ENCODE measurements at regions not wholly inside any gene's neighbourhood (a gene's known extent, or its start where the extent isn't known, plus 50 kb on each side); places are given as distances from the start of the nearest gene placed in this dataset.

DNA sequence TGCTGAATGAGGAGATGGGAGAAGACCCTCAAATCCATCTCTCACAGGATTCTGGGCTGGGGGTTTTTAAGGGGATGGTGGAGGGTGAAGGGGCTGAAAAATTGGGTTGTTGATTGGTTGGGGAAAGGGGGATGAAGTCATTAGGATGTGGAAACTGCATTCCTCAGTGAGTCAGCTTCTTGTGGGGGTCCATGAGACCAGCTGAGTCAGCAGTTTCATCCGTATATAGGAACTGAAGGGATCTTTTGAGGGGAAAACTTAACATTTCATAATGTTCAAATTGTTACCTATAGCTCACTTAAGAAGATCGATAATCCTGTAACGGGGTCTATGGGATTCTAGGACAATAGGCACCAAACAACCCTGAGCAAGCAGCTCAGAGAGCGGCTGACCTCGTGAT is 213.4 kb downstream of the CBLN1 start:
- DNase-seq (ENCODE audit: insufficient read length, low spot score) (no peak), FAIRE-seq (no peak)
- no peak for TF ChIP-seq PAX5 (IDR thresholded peaks at IDR 0.05; ENCODE audit: insufficient read depth, low read length, severe bottlenecking)
- TF ChIP-seq POLR2A (IDR thresholded peaks at IDR 0.05; ENCODE audit: low read depth, low read length): no peak
- TF ChIP-seq SPI1 (IDR thresholded peaks at IDR 0.05; ENCODE audit: low read depth, low read length): no peak
- no peak for TF ChIP-seq POU2F2 (IDR thresholded peaks at IDR 0.05; ENCODE audit: low read depth, low read length)
- TF ChIP-seq POLR2AphosphoS5 (IDR thresholded peaks at IDR 0.05; ENCODE audit: low read depth, low read length): no peak
- no peak for TF ChIP-seq TAF1 (IDR thresholded peaks at IDR 0.05; ENCODE audit: low read depth, low read length)

DNA sequence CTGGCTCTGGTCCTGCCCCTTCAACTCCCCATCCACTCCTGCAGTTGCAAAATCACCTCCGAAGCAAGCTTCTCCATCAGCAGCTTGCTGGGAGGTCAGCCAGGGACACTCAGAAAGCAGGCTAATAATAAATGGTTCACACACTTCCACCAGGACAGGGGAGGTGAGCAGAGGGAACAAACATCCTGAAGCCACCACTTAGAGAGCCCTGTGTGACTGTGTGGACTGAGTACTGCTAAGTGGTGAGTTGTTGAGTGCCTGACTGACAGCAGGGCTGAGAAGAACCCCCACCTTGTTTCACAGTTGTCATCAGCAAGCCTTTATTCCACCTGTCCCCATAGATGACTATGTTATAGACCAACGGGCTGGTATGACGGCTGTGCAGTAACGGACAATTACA is 213.9 kb downstream of the CBLN1 start:
- TF ChIP-seq SPI1 (IDR thresholded peaks at IDR 0.05; ENCODE audit: low read depth, low read length): no peak
- TF ChIP-seq POU2F2 (IDR thresholded peaks at IDR 0.05; ENCODE audit: low read depth, low read length): no peak
- TF ChIP-seq POLR2AphosphoS5 (IDR thresholded peaks at IDR 0.05; ENCODE audit: low read depth, low read length): no peak
- TF ChIP-seq PAX5 (IDR thresholded peaks at IDR 0.05; ENCODE audit: insufficient read depth, low read length, severe bottlenecking): no peak
- no peak for TF ChIP-seq POLR2A (IDR thresholded peaks at IDR 0.05; ENCODE audit: low read depth, low read length)
- DNase-seq (ENCODE audit: insufficient read length, low spot score) (no peak), FAIRE-seq (no peak)

DNA sequence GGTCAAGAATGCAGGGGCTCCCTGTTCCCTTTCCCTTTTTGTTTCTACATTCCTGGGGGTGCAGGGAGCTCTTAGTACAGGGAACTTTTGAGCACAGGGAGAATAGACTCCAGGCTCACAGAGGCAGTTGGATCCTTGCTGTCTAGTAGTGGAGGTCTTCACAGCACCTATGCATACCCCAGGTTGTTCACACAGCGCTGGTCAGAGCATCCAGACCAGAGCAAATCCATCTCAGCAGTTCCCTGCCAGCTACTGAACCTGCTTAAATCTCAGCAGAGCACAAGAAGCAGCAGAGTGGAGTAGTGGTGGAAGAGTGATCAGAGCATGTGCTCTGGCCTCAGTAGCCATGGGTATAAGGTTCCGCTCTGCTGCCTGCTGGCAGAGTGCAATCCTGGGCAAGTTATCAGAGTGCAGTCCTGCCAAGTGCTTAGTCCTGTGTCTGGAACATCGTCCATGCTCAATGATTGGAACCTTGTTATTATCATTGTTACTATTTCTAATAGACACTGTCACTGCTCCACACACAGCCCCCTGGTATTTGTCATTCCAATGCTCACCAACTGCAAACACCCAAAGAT is 220.4 kb downstream of the CBLN1 start:
- FAIRE-seq (no peak), DNase-seq (ENCODE audit: insufficient read length, low spot score) (no peak)
- TF ChIP-seq POLR2A (IDR thresholded peaks at IDR 0.05; ENCODE audit: low read depth, low read length) (no peak), PAX5 (IDR thresholded peaks at IDR 0.05; ENCODE audit: insufficient read depth, low read length, severe bottlenecking) (no peak), SPI1 (IDR thresholded peaks at IDR 0.05; ENCODE audit: low read depth, low read length) (no peak), TAF1 (IDR thresholded peaks at IDR 0.05; ENCODE audit: low read depth, low read length) (no peak), POU2F2 (IDR thresholded peaks at IDR 0.05; ENCODE audit: low read depth, low read length) (no peak)

DNA sequence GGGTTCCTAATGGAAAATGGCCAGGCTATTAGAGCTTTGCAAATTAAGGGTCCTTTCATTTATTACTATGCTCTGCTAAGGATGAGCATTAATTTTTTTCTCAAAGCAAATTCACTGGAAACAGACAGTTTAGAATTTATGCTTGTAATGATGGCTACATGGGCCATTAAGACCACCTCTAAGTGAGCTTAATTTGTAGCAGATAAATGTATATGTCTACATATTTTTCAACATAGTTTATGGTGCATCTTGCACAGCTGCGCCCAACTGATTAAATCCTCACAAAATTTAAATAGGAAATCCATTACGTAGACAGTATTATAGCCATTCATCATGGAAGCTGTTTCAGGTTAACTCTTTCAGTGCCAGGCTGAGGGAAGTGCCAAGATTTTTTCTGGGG is 220.9 kb downstream of the CBLN1 start:
- TF ChIP-seq POLR2AphosphoS5 (IDR thresholded peaks at IDR 0.05; ENCODE audit: low read depth, low read length) (no peak), POU2F2 (IDR thresholded peaks at IDR 0.05; ENCODE audit: low read depth, low read length) (no peak), PAX5 (IDR thresholded peaks at IDR 0.05; ENCODE audit: insufficient read depth, low read length, severe bottlenecking) (no peak), TAF1 (IDR thresholded peaks at IDR 0.05; ENCODE audit: low read depth, low read length) (no peak), POLR2A (IDR thresholded peaks at IDR 0.05; ENCODE audit: low read depth, low read length) (no peak), SPI1 (IDR thresholded peaks at IDR 0.05; ENCODE audit: low read depth, low read length) (no peak)
- no peak for FAIRE-seq

GRCh38 chr16:49058382-49058781 is 223.3 kb downstream of the CBLN1 start:
- TF ChIP-seq PAX5 (IDR thresholded peaks at IDR 0.05; ENCODE audit: insufficient read depth, low read length, severe bottlenecking) (no peak), POLR2A (IDR thresholded peaks at IDR 0.05; ENCODE audit: low read depth, low read length) (no peak), POLR2AphosphoS5 (IDR thresholded peaks at IDR 0.05; ENCODE audit: low read depth, low read length) (no peak), TAF1 (IDR thresholded peaks at IDR 0.05; ENCODE audit: low read depth, low read length) (no peak), POU2F2 (IDR thresholded peaks at IDR 0.05; ENCODE audit: low read depth, low read length) (no peak), SPI1 (IDR thresholded peaks at IDR 0.05; ENCODE audit: low read depth, low read length) (no peak)
- no peak for FAIRE-seq
- DNase-seq (ENCODE audit: insufficient read length, low spot score): no peak

More for the DNA sequence above, 220.9 kb downstream of the CBLN1 start:
- no peak for DNase-seq (ENCODE audit: insufficient read length, low spot score)

DNA sequence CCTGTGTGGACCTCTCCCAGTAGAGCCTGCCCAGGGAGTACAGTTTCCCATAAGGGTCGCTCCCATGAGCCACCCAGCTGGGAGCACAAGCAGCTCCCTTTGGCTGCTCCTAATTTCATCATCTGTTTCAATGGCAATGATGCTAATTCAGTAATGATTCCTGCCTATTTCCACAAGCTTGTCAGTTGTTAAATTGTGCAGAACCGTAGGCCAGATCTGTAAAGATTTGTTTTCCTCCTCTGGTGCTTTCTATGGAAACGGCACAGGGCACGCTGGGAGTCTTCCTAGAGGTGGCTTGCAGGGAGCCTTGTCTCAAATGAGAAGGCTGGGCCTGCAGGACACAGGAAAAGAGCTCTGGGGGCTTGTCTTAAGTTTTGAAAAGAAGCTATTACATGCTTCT is 223.7 kb downstream of the CBLN1 start:
- TF ChIP-seq SPI1 (IDR thresholded peaks at IDR 0.05; ENCODE audit: low read depth, low read length): no peak
- TF ChIP-seq POU2F2 (IDR thresholded peaks at IDR 0.05; ENCODE audit: low read depth, low read length): no peak
- TF ChIP-seq POLR2A (IDR thresholded peaks at IDR 0.05; ENCODE audit: low read depth, low read length): no peak
- no peak for TF ChIP-seq TAF1 (IDR thresholded peaks at IDR 0.05; ENCODE audit: low read depth, low read length)
- no peak for TF ChIP-seq PAX5 (IDR thresholded peaks at IDR 0.05; ENCODE audit: insufficient read depth, low read length, severe bottlenecking)
- no peak for TF ChIP-seq POLR2AphosphoS5 (IDR thresholded peaks at IDR 0.05; ENCODE audit: low read depth, low read length)
- DNase-seq (ENCODE audit: insufficient read length, low spot score) (no peak), FAIRE-seq (no peak)

DNA sequence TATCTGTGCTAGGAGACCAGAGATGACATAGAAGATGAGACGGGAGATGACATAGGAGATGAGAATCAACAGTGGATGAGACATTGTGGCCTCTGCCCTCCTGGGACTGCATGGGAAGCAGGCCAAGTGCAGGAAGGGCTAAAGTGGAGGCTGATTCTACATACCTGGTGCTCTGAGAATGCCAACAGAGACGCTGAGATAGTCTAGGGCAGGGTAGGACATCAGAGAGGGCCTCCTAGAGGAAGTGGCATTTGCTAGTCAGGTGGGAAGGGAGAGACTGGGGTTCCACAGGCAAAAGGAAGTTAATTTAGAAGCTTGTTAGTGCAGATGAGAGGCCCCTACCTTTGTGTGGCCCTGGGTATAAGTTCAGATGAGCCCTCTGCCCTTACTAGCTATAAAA is 224.2 kb downstream of the CBLN1 start:
- no peak for TF ChIP-seq POLR2A (IDR thresholded peaks at IDR 0.05; ENCODE audit: low read depth, low read length)
- no peak for TF ChIP-seq POU2F2 (IDR thresholded peaks at IDR 0.05; ENCODE audit: low read depth, low read length)
- no peak for TF ChIP-seq SPI1 (IDR thresholded peaks at IDR 0.05; ENCODE audit: low read depth, low read length)
- TF ChIP-seq PAX5 (IDR thresholded peaks at IDR 0.05; ENCODE audit: insufficient read depth, low read length, severe bottlenecking): no peak
- TF ChIP-seq TAF1 (IDR thresholded peaks at IDR 0.05; ENCODE audit: low read depth, low read length): no peak
- TF ChIP-seq POLR2AphosphoS5 (IDR thresholded peaks at IDR 0.05; ENCODE audit: low read depth, low read length): no peak
- no peak for FAIRE-seq
- DNase-seq (ENCODE audit: insufficient read length, low spot score): no peak

DNA sequence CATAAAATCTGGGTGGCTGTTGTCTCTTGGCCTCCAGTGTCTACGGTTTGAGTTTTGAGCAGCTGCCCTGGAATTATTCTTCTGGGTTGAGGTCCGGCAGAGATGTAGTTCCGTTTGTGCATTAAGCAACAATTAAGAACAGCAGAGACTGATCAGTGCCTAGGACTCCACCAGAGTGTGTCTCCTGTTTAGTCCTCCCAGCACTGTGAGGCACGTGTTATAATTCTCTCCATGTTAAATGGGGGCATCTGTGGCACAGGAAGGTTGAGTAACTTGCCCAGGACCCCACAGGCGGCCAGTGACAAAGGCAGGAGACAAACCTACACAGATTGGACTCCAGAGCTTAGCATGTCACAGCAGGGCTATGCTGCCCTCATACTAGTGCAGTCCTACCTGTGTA is 225.1 kb downstream of the CBLN1 start:
- TF ChIP-seq POLR2AphosphoS5 (IDR thresholded peaks at IDR 0.05; ENCODE audit: low read depth, low read length) (no peak), SPI1 (IDR thresholded peaks at IDR 0.05; ENCODE audit: low read depth, low read length) (no peak), PAX5 (IDR thresholded peaks at IDR 0.05; ENCODE audit: insufficient read depth, low read length, severe bottlenecking) (no peak), POU2F2 (IDR thresholded peaks at IDR 0.05; ENCODE audit: low read depth, low read length) (no peak), POLR2A (IDR thresholded peaks at IDR 0.05; ENCODE audit: low read depth, low read length) (no peak), TAF1 (IDR thresholded peaks at IDR 0.05; ENCODE audit: low read depth, low read length) (no peak)
- FAIRE-seq: no peak

GRCh38 chr16:49055824-49056545 is 225.7 kb downstream of the CBLN1 start:
- no peak for TF ChIP-seq POU2F2 (IDR thresholded peaks at IDR 0.05; ENCODE audit: low read depth, low read length)
- no peak for TF ChIP-seq TAF1 (IDR thresholded peaks at IDR 0.05; ENCODE audit: low read depth, low read length)
- TF ChIP-seq POLR2AphosphoS5 (IDR thresholded peaks at IDR 0.05; ENCODE audit: low read depth, low read length): no peak
- TF ChIP-seq PAX5 (IDR thresholded peaks at IDR 0.05; ENCODE audit: insufficient read depth, low read length, severe bottlenecking): no peak
- no peak for TF ChIP-seq SPI1 (IDR thresholded peaks at IDR 0.05; ENCODE audit: low read depth, low read length)
- TF ChIP-seq POLR2A (IDR thresholded peaks at IDR 0.05; ENCODE audit: low read depth, low read length): no peak
- DNase-seq (ENCODE audit: insufficient read length, low spot score) (no peak), FAIRE-seq (no peak)

More for the DNA sequence above, 225.1 kb downstream of the CBLN1 start:
- DNase-seq (ENCODE audit: insufficient read length, low spot score): no peak

Measured in GM12891 (cell line).